IPS-20b (cell line): ENCODE measurements at regions not wholly inside any gene's neighbourhood (a gene's known extent, or its start where the extent isn't known, plus 50 kb on each side); places are given as distances from the start of the nearest gene placed in this dataset.

ENCODE experiments used
- H3K27ac ChIP-seq: one replicate; pipeline ENCODE4 v1.5.1; 2013; ENCODE audit warnings: low read length
- H3K27me3 ChIP-seq: 2 replicates; pipeline ENCODE4 v1.6.1; 2013; ENCODE audit warnings: mild to moderate bottlenecking, low read length, inconsistent platforms; ENCODE audit not compliant: insufficient read depth
- H3K36me3 ChIP-seq: 2 replicates; pipeline ENCODE4 v1.6.1; 2013; ENCODE audit warnings: low read depth, mild to moderate bottlenecking, inconsistent platforms, low read length, moderate library complexity; ENCODE audit not compliant: insufficient read depth
- H3K4me1 ChIP-seq: 2 replicates; pipeline ENCODE4 v1.6.1; 2013; ENCODE audit warnings: mild to moderate bottlenecking, control low read depth, inconsistent platforms, low read length, moderate library complexity; ENCODE audit not compliant: insufficient read depth
- H3K4me3 ChIP-seq: 2 replicates; pipeline ENCODE4 v1.5.1; 2013; ENCODE audit warnings: mild to moderate bottlenecking, low read length, inconsistent platforms
- H3K9ac ChIP-seq: 2 replicates; pipeline ENCODE4 v1.6.1; 2013; ENCODE audit warnings: low read depth, mild to moderate bottlenecking, inconsistent platforms, low read length, moderate library complexity
- H3K9me3 ChIP-seq: 2 replicates; pipeline ENCODE4 v1.6.1; 2013; ENCODE audit warnings: mild to moderate bottlenecking, low read depth, low read length, inconsistent platforms; ENCODE audit not compliant: insufficient read depth

DNA sequence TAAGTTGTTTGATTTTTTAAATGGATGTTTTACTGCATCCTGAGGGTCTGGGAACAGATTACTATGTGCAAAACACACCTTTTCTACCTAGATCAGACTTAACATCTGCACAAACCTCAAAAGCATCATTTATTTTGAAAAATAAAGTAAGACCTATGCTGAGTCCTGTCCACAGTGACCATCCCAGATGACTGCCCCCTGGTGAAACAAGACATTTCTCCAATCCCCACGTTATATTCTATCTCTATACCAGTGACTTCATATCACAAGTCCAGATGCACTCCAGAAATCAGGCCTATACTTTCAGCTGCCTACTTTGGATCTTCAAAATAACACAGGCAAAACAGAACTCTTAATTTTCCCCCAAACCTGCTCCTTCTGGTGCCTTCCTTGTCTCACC, 143.2 kb downstream of the P2RY1 start:
- 0 out of 2 replicates have a peak, but pooled peaks cover 9% of the 10 kb centered on the region for H3K9me3 ChIP-seq
- H3K27ac ChIP-seq: no peak overlapping the region
- no peaks in the 10 kb centered on the region for H3K4me1 ChIP-seq
- no peak overlapping the region for H3K9ac ChIP-seq
- no peak overlapping the region for H3K4me3 ChIP-seq
- H3K36me3 ChIP-seq: no peaks in the 10 kb centered on the region
- no peaks in the 10 kb centered on the region for H3K27me3 ChIP-seq

DNA sequence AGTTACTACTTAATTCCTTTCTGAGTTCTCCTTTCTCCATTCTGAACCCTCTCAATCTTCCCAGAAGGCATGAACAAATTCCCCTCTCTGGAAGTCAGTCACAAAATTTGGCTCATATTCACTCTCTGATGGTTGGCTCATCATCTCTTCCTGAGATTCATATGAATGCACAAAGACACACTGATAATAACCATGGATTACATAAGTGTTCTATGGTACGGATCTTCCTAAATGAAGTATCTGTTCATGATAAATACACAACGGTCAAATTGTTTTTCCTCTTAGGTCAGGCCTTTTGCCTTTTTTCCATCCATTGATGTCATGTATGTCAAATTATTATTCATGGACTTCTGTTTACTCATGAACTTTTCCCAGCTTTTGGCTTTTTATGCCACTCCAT, 162.6 kb downstream of the P2RY1 start:
- no peaks in the 10 kb centered on the region; the same call in 1 of the 2 replicates for H3K4me1 ChIP-seq
- no peak overlapping the region for H3K4me3 ChIP-seq
- no peaks in the 10 kb centered on the region for H3K9me3 ChIP-seq
- H3K36me3 ChIP-seq: no peaks in the 10 kb centered on the region
- no peak overlapping the region for H3K9ac ChIP-seq
- no peak overlapping the region for H3K27ac ChIP-seq
- H3K27me3 ChIP-seq: no peaks in the 10 kb centered on the region

DNA sequence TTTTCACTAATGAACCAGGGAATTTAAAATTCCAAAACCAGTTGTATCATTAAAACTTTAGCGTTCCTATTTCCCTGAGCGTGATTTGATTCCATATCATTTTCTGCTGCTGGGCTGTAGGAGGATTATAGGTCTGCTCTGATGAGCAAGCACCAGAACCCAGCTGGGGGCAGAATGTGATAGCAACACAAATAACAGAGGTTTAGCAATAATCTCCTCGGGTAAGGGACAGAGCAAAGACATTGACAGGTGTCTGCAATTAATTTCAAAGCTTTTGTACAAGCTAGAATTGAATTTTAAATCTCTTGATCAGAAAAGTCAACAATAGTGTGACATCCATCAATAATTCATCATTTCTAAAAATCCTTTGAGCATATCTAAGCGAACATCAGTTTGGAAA, 163.4 kb upstream of the RAP2B start:
- H3K4me1 ChIP-seq: no peaks in the 10 kb centered on the region; the same call in 1 of the 2 replicates
- no peaks in the 10 kb centered on the region for H3K9me3 ChIP-seq
- H3K36me3 ChIP-seq: no peaks in the 10 kb centered on the region
- H3K4me3 ChIP-seq: no peak overlapping the region
- no peak overlapping the region for H3K9ac ChIP-seq
- no peaks in the 10 kb centered on the region for H3K27me3 ChIP-seq
- H3K27ac ChIP-seq: no peak overlapping the region

DNA sequence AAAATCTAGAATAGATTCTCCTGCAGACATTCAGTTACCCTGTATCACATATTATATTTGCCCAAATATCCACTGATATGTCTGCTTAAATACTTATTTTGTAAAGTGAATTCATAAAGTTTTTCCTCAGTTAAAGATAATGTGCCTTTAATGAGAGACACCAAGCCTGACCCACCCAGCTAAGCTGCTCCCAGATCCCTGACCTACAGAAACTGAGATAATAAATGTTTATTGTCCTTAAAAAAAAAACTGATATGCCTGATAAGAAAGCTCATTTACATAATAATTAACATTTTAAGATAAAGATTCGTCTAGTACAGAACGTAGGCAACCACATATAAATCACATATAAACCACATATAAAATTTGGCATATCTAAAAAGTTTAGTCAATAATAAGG, 161.7 kb upstream of the RAP2B start:
- H3K4me3 ChIP-seq: no peak overlapping the region
- H3K9me3 ChIP-seq: no peaks in the 10 kb centered on the region
- H3K36me3 ChIP-seq: no peaks in the 10 kb centered on the region
- no peak overlapping the region for H3K9ac ChIP-seq
- no peaks in the 10 kb centered on the region for H3K27me3 ChIP-seq
- H3K27ac ChIP-seq: no peak overlapping the region
- no peaks in the 10 kb centered on the region; the same call in 1 of the 2 replicates for H3K4me1 ChIP-seq

DNA sequence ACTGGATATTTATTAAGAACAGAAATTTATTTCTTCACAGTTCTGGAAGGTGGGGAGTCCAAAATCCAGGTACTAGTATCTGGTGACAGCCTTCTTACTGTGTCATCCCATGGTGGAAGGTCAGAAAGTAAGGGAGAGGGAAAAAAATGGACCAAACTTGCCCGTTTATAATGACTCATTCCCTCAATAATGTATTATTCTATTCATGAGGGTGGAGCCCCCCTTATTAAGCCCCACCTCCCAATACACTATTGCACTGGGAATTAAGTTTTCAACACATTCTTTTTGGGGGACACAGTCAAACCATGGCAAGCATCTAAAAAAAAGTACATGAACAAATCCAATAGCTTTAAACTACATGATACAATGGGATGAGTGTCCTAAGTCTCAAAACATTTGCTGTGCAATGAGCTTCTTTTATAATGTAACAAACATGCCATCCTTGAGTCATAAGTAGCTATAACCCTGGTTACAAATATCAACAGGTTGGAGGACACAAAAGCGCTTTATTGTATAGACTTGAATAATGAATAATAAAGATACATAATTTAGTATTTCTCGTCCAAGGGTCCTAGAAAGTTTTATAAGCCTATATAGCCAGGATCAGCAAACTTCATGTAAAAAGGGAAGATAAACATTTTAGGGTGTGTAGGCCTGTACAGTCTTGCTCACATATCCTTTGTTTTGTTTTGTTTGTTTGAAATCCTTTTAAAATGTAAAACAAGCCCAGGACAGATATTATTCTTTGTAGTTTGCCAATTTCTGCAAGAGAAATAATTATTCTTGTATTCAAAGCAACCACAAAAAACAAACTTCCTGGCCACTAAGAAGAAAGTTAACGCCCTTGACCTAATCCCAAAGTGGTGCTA, 160.6 kb upstream of the RAP2B start:
- Histone ChIP-seq H3K27ac (no peak overlapping the region), H3K9me3 (no peaks in the 10 kb centered on the region), H3K4me1 (no peaks in the 10 kb centered on the region; the same call in 1 of the 2 replicates), H3K36me3 (no peaks in the 10 kb centered on the region), H3K4me3 (no peak overlapping the region), H3K27me3 (no peaks in the 10 kb centered on the region), H3K9ac (no peak overlapping the region)

DNA sequence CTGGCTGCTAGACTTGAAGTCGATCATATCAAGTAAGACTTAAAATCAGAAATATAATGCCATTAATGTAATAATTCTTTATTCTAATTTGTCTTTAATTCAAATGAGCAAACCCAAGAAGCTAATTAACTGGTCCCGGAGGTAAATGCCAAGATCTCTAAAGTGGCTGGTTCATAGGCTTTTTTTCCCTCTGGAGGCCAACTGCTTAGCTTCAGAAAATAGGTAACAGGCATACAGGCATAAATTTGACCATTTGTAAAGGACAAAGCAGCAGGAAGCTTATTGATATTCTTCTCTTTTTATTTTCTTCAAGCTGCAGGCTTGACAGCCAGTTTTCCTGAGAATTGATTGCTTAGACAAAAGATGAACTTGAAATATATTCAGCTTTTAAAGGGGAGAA, 158.6 kb upstream of the RAP2B start:
- no peaks in the 10 kb centered on the region; the same call in 1 of the 2 replicates for H3K4me1 ChIP-seq
- H3K4me3 ChIP-seq: no peak overlapping the region
- no peak overlapping the region for H3K27ac ChIP-seq
- H3K9ac ChIP-seq: no peak overlapping the region
- no peaks in the 10 kb centered on the region for H3K9me3 ChIP-seq
- H3K27me3 ChIP-seq: no peaks in the 10 kb centered on the region
- H3K36me3 ChIP-seq: no peaks in the 10 kb centered on the region

DNA sequence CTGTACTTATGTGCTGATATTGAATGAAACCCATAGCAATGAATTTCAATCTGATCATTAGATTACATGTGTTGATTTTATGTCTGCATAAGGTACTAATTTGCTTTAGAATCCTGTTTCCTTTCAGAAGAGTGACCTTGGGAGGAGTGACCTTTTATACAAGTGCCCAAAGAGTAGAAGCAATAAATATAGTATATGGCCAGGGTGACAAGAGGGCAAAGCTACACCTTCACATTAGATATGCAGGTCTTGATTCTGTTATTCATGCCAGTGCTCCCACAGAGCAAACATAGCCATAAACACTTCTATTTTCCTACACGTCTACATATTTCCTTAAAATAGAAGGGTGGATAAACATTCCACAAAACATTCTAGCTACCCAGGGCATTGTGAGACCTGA, 158.2 kb upstream of the RAP2B start:
- Histone ChIP-seq H3K27me3 (no peaks in the 10 kb centered on the region), H3K27ac (no peak overlapping the region), H3K9me3 (no peaks in the 10 kb centered on the region), H3K4me3 (no peak overlapping the region), H3K4me1 (no peaks in the 10 kb centered on the region; the same call in 1 of the 2 replicates), H3K9ac (no peak overlapping the region), H3K36me3 (no peaks in the 10 kb centered on the region)

DNA sequence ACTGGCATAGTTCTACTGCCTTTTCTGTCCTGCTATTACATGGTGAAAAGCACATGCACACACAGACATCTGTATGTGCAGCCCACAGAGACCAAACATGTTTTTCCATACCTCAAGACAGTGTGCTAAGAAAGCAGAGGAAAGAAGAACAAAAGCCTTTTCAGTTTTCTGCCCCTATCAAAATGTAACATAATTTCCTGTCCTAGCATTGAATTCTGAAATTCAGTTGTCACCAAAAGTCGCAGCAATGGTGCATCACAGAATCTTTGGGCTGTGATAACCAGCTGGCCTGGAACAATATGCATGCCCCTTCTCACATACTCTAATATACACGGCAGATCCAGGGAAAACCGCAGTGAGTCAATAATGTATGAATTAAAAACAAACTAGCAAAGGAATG, 153.8 kb upstream of the RAP2B start:
- Histone ChIP-seq H3K9ac (no peak overlapping the region), H3K36me3 (no peaks in the 10 kb centered on the region), H3K4me3 (no peak overlapping the region), H3K27me3 (no peaks in the 10 kb centered on the region), H3K27ac (no peak overlapping the region), H3K9me3 (no peaks in the 10 kb centered on the region), H3K4me1 (no peaks in the 10 kb centered on the region; the same call in 1 of the 2 replicates)

DNA sequence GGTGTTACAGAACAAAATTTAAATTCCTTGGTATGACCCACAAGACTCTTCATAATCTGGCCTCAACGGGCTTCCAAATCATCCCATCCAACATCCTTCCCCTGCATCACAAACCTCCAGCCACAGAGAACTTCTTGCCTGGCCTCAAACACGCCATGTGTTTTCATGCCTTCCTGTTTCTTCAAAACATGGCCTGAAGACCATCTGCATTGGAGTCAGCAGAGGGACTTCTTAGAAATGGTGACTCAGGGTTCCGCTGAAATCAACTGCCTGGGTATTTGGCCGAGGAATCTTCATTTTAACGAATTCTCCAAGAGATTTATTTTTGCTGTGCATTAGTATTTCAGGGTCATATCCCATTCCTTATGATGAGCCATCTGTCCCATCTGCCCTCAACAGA, 138.1 kb upstream of the RAP2B start:
- Histone ChIP-seq H3K36me3 (no peaks in the 10 kb centered on the region), H3K9me3 (no peaks in the 10 kb centered on the region), H3K27me3 (no peaks in the 10 kb centered on the region), H3K27ac (no peak overlapping the region), H3K4me3 (no peak overlapping the region), H3K4me1 (no peaks in the 10 kb centered on the region), H3K9ac (no peak overlapping the region)

DNA sequence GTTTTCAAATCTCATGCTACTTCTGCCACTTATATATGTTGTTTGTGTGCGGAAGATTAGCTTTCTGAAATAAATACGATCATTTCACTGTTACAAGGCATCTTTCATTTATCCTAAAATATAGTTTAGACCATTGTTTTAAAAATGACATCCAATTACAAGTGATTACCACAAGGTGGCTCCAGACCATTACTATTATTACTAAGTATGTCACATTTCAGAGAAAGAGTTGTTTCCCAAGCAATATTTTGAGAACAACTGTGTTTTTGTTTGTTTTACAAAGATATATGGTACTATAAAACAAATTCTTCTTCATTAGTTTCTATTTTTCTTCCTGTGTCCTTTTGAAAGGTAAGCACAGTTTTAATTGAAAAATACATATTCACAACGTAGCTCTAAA, 136.0 kb upstream of the RAP2B start:
- no peak overlapping the region for H3K27ac ChIP-seq
- no peak overlapping the region for H3K9ac ChIP-seq
- H3K9me3 ChIP-seq: no peaks in the 10 kb centered on the region
- no peak overlapping the region for H3K4me3 ChIP-seq
- H3K36me3 ChIP-seq: no peaks in the 10 kb centered on the region
- H3K27me3 ChIP-seq: no peaks in the 10 kb centered on the region
- H3K4me1 ChIP-seq: no peaks in the 10 kb centered on the region

DNA sequence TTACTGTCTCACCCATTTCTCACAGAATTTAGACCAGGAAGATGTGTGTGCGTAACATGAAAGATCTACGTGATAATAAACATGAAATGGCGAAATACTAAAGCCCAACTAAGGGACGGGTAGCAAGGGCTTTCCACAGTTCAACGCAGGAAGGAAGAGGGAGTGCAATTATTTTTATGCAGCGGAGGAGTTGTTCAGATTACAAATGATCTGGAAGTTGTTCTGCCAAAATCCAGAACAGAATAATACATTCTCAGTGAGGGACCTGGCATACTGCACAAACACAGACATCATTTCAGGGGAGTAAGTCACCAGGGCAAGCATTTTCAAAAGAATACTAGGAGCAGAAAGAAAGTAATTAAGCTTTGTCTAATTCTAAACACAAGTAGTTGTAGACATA, 133.6 kb upstream of the RAP2B start:
- no peaks in the 10 kb centered on the region for H3K27me3 ChIP-seq
- H3K4me3 ChIP-seq: no peak overlapping the region
- no peaks in the 10 kb centered on the region for H3K9me3 ChIP-seq
- H3K4me1 ChIP-seq: no peaks in the 10 kb centered on the region
- H3K27ac ChIP-seq: no peak overlapping the region
- no peak overlapping the region for H3K9ac ChIP-seq
- no peaks in the 10 kb centered on the region for H3K36me3 ChIP-seq

DNA sequence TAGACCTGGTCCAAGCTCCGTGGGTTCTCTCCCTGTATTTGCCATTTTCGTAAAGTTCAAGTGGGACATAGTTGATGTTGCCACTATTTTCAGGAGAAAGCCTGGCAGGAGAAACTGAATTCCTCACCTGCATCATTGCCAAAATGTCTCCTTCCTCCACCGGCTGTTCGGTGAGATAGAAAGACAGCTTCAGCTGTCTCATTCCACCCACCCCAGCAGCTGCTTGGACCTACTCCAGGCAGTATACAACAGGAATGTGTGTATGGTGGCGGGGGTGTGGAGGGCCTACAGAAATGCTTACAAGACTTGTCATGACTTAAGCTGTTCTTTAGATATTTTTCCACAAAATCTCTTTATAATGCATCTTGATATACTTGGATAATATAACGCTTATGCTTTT, 132.7 kb upstream of the RAP2B start:
- H3K9ac ChIP-seq: no peak overlapping the region
- no peak overlapping the region for H3K27ac ChIP-seq
- no peak overlapping the region for H3K4me3 ChIP-seq
- no peaks in the 10 kb centered on the region for H3K27me3 ChIP-seq
- H3K9me3 ChIP-seq: no peaks in the 10 kb centered on the region
- no peaks in the 10 kb centered on the region for H3K36me3 ChIP-seq
- H3K4me1 ChIP-seq: no peaks in the 10 kb centered on the region
